Right renal cortex interstitium (tissue), 3 donors: ENCODE measurements at regions not wholly inside any gene's neighbourhood (a gene's known extent, or its start where the extent isn't known, plus 50 kb on each side); places are given as distances from the start of the nearest gene placed in this dataset.

ENCODE experiments used
- DNase-seq, 3 donors: peaks; one replicate each; pipeline ENCODE4 v3.0.0-alpha.2; 2013; ENCODE audit warnings: low read depth in 3 of 3, low spot score in 2 of 3

DNA sequence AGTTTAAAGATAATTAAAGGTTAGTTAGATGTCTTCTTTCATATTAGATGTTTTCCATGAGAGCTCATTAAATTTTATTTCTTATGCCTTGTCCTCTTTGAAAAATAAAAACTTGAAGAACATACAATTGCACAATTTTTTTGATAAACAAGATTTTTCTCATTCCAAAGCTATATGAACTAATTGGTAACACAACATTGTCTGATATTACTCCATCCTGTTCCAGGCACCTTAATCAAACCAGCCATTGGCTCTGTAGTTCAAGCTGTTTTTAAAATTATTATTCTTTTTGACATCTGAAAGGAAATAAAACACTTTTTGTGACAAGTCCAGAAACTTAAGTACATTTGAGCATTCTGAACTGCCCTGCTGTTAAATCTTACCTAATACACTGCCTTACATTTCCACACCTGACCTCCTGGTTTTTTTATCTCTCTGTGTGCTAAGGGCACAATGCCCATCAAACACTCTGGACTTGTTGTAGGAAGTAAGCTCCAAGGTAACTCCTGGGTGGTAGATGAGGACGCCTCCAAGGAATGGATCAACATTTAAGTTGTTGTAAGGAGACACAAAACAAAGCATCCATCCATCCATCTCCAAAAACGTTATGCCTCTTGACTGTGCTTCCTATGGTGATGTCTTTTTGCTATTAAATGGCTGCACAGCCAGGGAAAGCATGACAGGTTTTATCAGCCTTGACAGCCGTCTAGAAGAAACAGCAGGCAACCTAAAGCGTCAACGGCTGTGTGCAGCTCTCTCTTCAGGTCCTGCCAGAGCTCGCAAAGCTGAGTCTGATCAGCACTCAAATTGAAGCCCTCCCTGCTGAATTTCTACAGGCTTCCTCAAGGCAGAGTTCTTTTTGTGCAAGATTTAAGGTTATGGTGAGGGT, 449.9 kb upstream of the FLRT2 start:
- no peak for DNase-seq

- no peak for DNase-seq
Measured at GRCh38 chr14:85084344-85084743, 445.6 kb upstream of the FLRT2 start.

- no peak for DNase-seq
Measured at GRCh38 chr14:85085981-85086380, 444.0 kb upstream of the FLRT2 start.

- DNase-seq = no peak
Measured at GRCh38 chr14:85087201-85087600, 442.7 kb upstream of the FLRT2 start.

DNA sequence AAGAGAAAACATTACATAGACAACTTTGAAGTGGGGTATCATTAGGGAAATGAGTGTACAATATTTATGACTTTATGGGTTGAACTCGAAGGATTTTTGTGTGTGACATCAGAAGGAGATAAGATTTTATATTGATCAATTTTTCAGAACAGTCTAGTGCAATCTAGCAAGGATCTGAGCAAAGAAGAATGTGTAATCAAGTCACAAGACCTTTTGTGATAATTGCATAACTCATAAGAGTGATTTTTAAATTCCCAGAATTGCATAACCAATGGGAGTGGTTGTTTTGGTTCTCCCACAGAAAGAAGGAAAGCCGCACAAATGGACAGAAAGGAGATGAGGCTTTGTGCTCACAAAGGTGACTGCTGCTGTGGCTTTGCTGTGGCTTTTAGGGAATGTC, 441.8 kb upstream of the FLRT2 start:
- no peak for DNase-seq

DNA sequence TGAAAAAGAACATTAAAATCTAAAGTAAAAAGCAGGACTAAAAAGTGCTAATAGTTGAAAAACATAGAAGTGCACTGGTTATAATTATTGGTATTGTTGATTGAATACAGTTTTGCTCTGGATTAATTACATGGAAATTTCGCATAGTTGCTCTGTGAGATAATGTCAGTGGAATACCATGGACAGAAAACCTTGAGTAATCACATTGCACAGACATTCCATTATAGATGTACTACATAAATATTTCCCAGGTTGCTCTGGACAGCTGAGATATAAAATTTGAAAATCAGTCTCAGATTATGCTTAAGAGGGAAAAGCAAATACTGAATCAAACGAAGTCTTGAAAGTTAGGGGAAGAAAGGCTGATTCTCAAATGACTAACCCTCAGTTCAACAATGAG, 439.3 kb upstream of the FLRT2 start:
- no peak for DNase-seq

GRCh38 chr14:85093631-85094330, 436.2 kb upstream of the FLRT2 start:
- no peak for DNase-seq

DNA sequence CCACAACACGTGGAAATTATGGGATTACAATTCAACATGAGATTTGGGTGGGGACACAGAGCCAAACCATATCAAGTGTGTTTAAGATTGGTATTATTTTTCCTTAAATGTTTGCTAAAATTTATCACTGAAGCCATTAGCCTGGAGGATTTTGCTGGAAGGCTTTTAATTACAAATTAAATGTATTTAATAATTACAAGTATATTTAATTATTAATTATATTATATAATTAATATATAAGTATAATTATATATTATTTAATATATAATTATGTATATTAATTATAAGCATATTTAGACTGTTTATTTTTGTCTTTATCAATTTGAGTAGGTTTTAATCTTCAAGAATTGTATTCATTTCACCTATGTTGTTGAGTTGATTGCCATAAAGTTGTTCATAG, 427.4 kb upstream of the FLRT2 start:
- DNase-seq = no peak

- DNase-seq = no peak
Measured at GRCh38 chr14:85106506-85106905, 423.4 kb upstream of the FLRT2 start.

DNA sequence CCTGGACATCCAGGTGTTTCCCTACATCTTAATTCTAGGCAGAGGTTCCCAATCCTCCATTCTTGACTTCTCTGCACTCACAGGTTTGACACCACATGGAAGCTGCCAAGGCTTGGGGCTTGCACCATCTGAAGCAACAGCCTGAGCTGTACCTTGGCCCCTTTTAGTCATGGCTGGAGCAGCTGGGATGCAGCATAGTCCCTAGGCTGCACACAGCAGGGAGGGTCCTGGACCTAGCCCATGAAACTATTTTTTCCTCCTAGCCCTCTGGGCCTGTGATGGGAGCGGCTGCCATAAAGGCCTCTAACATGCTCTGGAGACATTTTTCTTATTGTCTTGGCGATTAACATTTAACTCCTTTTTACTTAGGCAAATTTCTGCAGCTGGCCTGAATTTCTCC, 417.2 kb upstream of the FLRT2 start:
- DNase-seq = no peak

- DNase-seq = no peak
Measured at GRCh38 chr14:85115921-85116320, 414.0 kb upstream of the FLRT2 start.

- DNase-seq = no peak
Measured at GRCh38 chr14:85118274-85118673, 411.7 kb upstream of the FLRT2 start.

- DNase-seq = no peak
Measured at GRCh38 chr14:85122690-85123089, 407.3 kb upstream of the FLRT2 start.

GRCh38 chr14:85123755-85124154, 406.2 kb upstream of the FLRT2 start:
- no peak for DNase-seq

GRCh38 chr14:85124631-85125290, 405.2 kb upstream of the FLRT2 start:
- no peak for DNase-seq

DNA sequence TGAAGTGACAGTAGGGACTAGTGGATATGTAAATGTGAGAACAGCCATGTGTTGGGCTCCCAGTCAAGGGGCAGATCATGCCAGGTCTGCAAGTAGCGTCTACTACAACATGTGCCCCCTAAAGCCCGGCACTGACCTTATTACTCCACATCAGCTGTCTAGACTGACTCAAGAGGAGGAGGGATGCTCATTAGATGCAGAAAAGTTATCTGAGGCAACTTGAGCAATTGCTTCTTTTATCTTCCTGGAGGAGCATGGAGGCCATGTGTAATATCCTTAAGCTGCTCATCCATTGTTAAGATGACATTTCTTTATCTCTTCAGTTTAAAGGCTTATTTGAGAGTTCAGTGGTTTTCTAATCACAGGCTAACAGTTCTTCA, 404.7 kb upstream of the FLRT2 start:
- DNase-seq = no peak

GRCh38 chr14:85129921-85130320, 400.0 kb upstream of the FLRT2 start:
- no peak for DNase-seq

DNA sequence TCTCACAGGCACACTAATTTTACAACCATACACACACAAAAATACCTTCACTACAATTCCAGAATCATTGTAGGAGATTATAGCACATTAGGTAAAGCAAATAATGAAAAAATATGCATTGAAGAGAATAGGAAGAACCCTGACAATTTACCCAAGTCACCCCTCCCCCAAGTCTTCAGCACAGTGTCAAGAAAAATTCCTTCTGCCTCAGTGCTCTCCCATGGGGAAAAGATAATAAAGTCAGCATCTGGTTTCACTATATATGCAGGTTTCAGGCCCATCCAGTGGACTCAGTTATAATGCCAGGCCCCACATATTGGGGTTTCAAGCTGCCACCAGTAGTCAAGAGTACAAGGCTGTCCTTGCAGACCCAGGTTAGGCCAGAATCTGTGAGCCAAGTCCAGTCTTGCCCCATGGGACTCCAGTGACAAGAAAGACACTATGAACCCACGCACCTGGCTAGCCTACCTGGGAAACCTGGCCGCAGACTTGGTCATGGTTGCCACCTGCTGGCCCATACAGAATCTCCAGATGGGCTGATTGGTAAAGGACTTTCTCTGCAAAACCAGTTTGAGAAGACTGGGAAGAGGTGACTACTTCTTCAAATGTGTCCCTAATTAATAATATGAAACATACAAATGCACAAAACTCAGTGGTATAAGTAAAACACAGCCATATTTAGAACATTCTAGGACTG, 398.6 kb upstream of the FLRT2 start:
- DNase-seq = no peak

DNA sequence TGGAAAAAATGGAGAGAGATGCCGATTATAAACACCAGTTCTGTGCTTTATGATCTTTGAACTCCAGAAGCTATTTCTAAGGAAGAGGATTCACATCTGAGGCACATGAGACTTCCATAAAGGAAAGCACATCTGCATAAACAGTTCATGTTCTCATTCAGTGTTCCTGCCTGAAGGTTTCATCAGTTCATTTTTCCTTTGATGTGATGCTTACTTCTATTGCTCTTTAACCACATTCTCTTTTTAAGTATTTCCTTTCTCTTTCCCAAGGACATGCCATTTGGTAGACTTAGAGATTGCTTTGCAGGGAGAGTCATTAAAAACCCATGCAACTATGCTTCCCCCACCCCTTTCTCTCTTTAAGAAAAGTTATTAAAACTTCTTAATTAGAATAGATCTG, 387.0 kb upstream of the FLRT2 start:
- DNase-seq = no peak

DNA sequence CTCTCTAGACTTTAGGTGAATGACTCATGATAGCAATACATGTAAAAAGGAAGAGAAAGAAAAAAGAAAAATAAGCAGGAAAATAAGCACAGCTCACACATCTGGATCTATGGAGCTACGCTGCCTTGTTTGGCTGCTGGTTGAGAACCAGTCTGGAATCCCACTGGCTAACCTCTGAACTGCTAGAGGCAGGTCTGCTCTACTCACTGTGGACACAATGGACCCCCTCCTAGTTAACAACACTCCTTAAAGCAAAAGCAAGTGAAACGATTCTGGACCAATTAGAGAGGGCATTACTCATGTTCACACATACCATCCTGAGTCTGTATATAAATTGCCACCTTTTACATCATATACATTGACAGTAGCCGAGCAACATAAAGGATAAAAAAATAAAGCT, 383.2 kb upstream of the FLRT2 start:
- DNase-seq = no peak

DNA sequence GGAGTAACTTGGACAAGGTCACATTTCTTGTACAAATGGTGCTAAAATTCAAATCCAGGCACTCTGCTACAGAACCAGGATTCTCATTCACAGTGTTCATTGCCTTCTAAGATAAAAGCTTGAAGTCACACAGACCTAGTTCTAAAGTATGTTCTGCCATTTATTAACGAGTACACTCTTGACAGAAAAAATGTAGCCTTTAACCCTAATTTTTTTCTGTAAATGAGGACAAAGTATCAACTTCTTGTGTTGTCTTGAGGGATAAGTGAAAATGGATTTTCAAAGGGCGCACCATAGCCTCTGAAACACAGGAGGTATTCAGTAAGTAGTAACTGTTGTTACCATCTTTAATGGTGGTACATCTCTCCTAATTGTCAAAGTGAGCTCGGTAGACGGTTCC, 379.8 kb upstream of the FLRT2 start:
- no peak for DNase-seq
